ENCODE measurements at regions not wholly inside any gene's neighbourhood (a gene's known extent, or its start where the extent isn't known, plus 50 kb on each side); places are given as distances from the start of the nearest gene placed in this dataset.

DNA sequence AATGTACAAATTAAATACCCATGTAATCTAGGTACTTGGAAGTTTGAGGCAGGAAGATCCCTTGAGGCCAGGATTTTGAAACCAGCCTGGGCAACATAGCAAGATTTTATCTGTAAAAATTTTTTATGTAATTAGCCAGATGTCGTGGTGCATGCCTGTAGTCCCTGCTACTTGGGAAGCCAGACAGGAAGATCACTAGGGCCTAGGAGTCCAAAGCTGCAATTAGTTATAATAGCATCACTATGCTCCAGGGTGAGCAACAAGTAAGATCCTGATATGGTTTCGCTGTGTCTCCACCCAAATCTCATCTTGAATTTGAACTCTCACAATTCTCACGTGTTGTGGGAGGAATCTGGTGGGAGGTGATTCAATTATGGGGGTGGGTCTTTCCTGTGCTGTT, 535.8 kb downstream of the TENT5A start:
- TF ChIP-seq, protein P1, sequence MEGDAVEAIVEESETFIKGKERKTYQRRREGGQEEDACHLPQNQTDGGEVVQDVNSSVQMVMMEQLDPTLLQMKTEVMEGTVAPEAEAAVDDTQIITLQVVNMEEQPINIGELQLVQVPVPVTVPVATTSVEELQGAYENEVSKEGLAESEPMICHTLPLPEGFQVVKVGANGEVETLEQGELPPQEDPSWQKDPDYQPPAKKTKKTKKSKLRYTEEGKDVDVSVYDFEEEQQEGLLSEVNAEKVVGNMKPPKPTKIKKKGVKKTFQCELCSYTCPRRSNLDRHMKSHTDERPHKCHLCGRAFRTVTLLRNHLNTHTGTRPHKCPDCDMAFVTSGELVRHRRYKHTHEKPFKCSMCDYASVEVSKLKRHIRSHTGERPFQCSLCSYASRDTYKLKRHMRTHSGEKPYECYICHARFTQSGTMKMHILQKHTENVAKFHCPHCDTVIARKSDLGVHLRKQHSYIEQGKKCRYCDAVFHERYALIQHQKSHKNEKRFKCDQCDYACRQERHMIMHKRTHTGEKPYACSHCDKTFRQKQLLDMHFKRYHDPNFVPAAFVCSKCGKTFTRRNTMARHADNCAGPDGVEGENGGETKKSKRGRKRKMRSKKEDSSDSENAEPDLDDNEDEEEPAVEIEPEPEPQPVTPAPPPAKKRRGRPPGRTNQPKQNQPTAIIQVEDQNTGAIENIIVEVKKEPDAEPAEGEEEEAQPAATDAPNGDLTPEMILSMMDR (IDR thresholded peaks at IDR 0.05; ENCODE audit: poor library complexity) = no peak
- TF ChIP-seq EZH2phosphoT487 (IDR thresholded peaks at IDR 0.05; ENCODE audit: low read depth, severe bottlenecking, unreplicated experiment) (no peak), EZH2 (IDR thresholded peaks at IDR 0.05; ENCODE audit: borderline replicate concordance) (no peak)

Data from hepatocyte (in vitro differentiated cells).